ENCODE measurements at regions not wholly inside any gene's neighbourhood (a gene's known extent, or its start where the extent isn't known, plus 50 kb on each side); places are given as distances from the start of the nearest gene placed in this dataset.

DNA sequence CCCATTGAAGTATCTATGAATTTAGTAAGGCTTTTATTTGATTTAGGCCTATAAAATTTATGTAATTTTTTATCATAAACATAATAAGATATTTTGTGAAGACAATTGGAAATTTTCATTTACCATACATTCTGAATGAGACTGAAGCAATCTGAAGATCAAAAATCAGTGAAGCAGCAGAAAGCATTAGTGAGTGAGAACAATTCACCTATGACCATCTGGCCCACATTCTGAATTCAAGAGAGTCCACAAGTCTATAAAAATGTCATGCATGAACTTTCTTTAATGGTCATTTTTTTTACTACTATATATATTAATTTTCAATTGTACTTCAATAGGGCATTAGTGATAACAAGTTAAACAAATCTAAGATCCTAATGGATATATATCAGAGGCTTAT, 1026.6 kb upstream of the MAP3K7 start:
- TF ChIP-seq CTCF (IDR thresholded peaks at IDR 0.05) (no peak), POLR2A (IDR thresholded peaks at IDR 0.05) (no peak)
